ENCODE measurements at regions not wholly inside any gene's neighbourhood (a gene's known extent, or its start where the extent isn't known, plus 50 kb on each side); places are given as distances from the start of the nearest gene placed in this dataset.
A peak's percentile ranks its signal among the peaks of the same experiment; 100 is the strongest.

GRCh38 chr13:110034031-110034549 is 247.7 kb upstream of the IRS2 start:
- Mint-ChIP-seq H3K36me3 (no peaks in the 10 kb centered on the region), H3K4me3 (no peak overlapping the region), H3K9me3 (peaks cover 0 to under 1% (median 0%) of the 10 kb centered on the region in 7 donors), H3K27ac (peak overlapping the region in 1 of 6 donors; percentile 39), H3K27me3 (no peaks in the 10 kb centered on the region), H3K4me1 (no peaks in the 10 kb centered on the region)
- DNase-seq (no peak), ATAC-seq (ENCODE audit: low read depth in 2 of 2) (no peak)

- DNase-seq (no peak), ATAC-seq (ENCODE audit: low read depth in 2 of 2) (no peak)
- Mint-ChIP-seq H3K27me3 (no peaks in the 10 kb centered on the region), H3K4me1 (no peaks in the 10 kb centered on the region), H3K4me3 (no peak overlapping the region), H3K36me3 (no peaks in the 10 kb centered on the region), H3K27ac (no peak overlapping the region), H3K9me3 (no peaks in the 10 kb centered on the region)
Measured at GRCh38 chr13:110032969-110033368, 246.6 kb upstream of the IRS2 start.

- H3K27ac Mint-ChIP-seq, result no peak overlapping the region
- no peaks in the 10 kb centered on the region for H3K27me3 Mint-ChIP-seq
- no peaks in the 10 kb centered on the region for H3K9me3 Mint-ChIP-seq
- no peaks in the 10 kb centered on the region for H3K4me1 Mint-ChIP-seq
- DNase-seq, result no peak
- no peak for ATAC-seq (ENCODE audit: low read depth in 2 of 2)
- H3K36me3 Mint-ChIP-seq, result no peaks in the 10 kb centered on the region
- no peak overlapping the region for H3K4me3 Mint-ChIP-seq
Measured at GRCh38 chr13:110030394-110030928, 244.1 kb upstream of the IRS2 start.

- ATAC-seq (ENCODE audit: low read depth in 2 of 2) (no peak), DNase-seq (no peak)
- H3K4me3 Mint-ChIP-seq, result no peak overlapping the region
- no peaks in the 10 kb centered on the region for H3K9me3 Mint-ChIP-seq
- no peaks in the 10 kb centered on the region for H3K36me3 Mint-ChIP-seq
- peaks cover 0 to 11% (median 0%) of the 10 kb centered on the region in 3 donors for H3K4me1 Mint-ChIP-seq
- no peaks in the 10 kb centered on the region for H3K27me3 Mint-ChIP-seq
- H3K27ac Mint-ChIP-seq, result peak overlapping the region in 1 of 6 donors; percentile 59
Measured at GRCh38 chr13:110028838-110029621, 242.6 kb upstream of the IRS2 start.

GRCh38 chr13:110028311-110028710 is 241.9 kb upstream of the IRS2 start:
- Mint-ChIP-seq H3K27ac (no peak overlapping the region), H3K36me3 (no peaks in the 10 kb centered on the region), H3K9me3 (no peaks in the 10 kb centered on the region), H3K4me1 (peaks cover 0 to 11% (median 0%) of the 10 kb centered on the region in 3 donors), H3K4me3 (no peak overlapping the region), H3K27me3 (no peaks in the 10 kb centered on the region)
- DNase-seq (no peak), ATAC-seq (ENCODE audit: low read depth in 2 of 2) (no peak)

- Mint-ChIP-seq H3K4me3 (no peak overlapping the region), H3K4me1 (peaks cover 0 to 11% (median 0%) of the 10 kb centered on the region in 3 donors), H3K27ac (no peak overlapping the region), H3K36me3 (no peaks in the 10 kb centered on the region), H3K27me3 (no peaks in the 10 kb centered on the region), H3K9me3 (no peaks in the 10 kb centered on the region)
- DNase-seq, result no peak
- ATAC-seq (ENCODE audit: low read depth in 2 of 2), result no peak
Measured at GRCh38 chr13:110027470-110028240, 241.3 kb upstream of the IRS2 start.

- Mint-ChIP-seq H3K4me1 (peaks cover 0 to 11% (median 0%) of the 10 kb centered on the region in 3 donors), H3K9me3 (peaks cover 0 to 7% (median 0%) of the 10 kb centered on the region in 7 donors), H3K4me3 (no peak overlapping the region), H3K36me3 (no peaks in the 10 kb centered on the region), H3K27me3 (no peaks in the 10 kb centered on the region), H3K27ac (no peak overlapping the region)
- DNase-seq (no peak), ATAC-seq (ENCODE audit: low read depth in 2 of 2) (no peak)
Measured at GRCh38 chr13:110024645-110024980, 238.2 kb upstream of the IRS2 start.

GRCh38 chr13:110023729-110024644 is 237.6 kb upstream of the IRS2 start:
- no peak overlapping the region for H3K4me3 Mint-ChIP-seq
- peaks cover 0 to 11% (median 0%) of the 10 kb centered on the region in 3 donors for H3K4me1 Mint-ChIP-seq
- H3K27me3 Mint-ChIP-seq, result no peaks in the 10 kb centered on the region
- DNase-seq (no peak), ATAC-seq (ENCODE audit: low read depth in 2 of 2) (no peak)
- H3K9me3 Mint-ChIP-seq, result peaks cover 0 to 7% (median 0%) of the 10 kb centered on the region in 7 donors
- no peaks in the 10 kb centered on the region for H3K36me3 Mint-ChIP-seq
- H3K27ac Mint-ChIP-seq, result no peak overlapping the region

- DNase-seq (no peak), ATAC-seq (ENCODE audit: low read depth in 2 of 2) (no peak)
- H3K4me1 Mint-ChIP-seq, result no peaks in the 10 kb centered on the region
- H3K9me3 Mint-ChIP-seq, result peaks cover 0 to 7% (median 0%) of the 10 kb centered on the region in 7 donors
- H3K4me3 Mint-ChIP-seq, result no peak overlapping the region
- H3K27ac Mint-ChIP-seq, result no peak overlapping the region
- H3K27me3 Mint-ChIP-seq, result no peaks in the 10 kb centered on the region
- no peaks in the 10 kb centered on the region for H3K36me3 Mint-ChIP-seq
Measured at GRCh38 chr13:110018009-110018408, 231.6 kb upstream of the IRS2 start.

GRCh38 chr13:110017379-110017778 is 231.0 kb upstream of the IRS2 start:
- H3K4me1 Mint-ChIP-seq, result no peaks in the 10 kb centered on the region
- DNase-seq, result no peak
- no peaks in the 10 kb centered on the region for H3K27me3 Mint-ChIP-seq
- peaks cover 0 to 7% (median 0%) of the 10 kb centered on the region in 7 donors for H3K9me3 Mint-ChIP-seq
- H3K4me3 Mint-ChIP-seq, result no peak overlapping the region
- H3K36me3 Mint-ChIP-seq, result no peaks in the 10 kb centered on the region
- no peak overlapping the region for H3K27ac Mint-ChIP-seq
- no peak for ATAC-seq (ENCODE audit: low read depth in 2 of 2)

- ATAC-seq (ENCODE audit: low read depth in 2 of 2) (no peak), DNase-seq (no peak)
- Mint-ChIP-seq H3K36me3 (no peaks in the 10 kb centered on the region), H3K9me3 (peaks cover 0 to 7% (median 0%) of the 10 kb centered on the region in 7 donors), H3K4me1 (no peaks in the 10 kb centered on the region), H3K4me3 (no peak overlapping the region), H3K27ac (no peak overlapping the region), H3K27me3 (no peaks in the 10 kb centered on the region)
Measured at GRCh38 chr13:110015253-110015652, 228.9 kb upstream of the IRS2 start.

GRCh38 chr13:110014719-110015118 is 228.3 kb upstream of the IRS2 start:
- Mint-ChIP-seq H3K27ac (no peak overlapping the region), H3K9me3 (peaks cover 0 to 2% (median 0%) of the 10 kb centered on the region in 7 donors), H3K4me1 (no peaks in the 10 kb centered on the region), H3K27me3 (no peaks in the 10 kb centered on the region), H3K36me3 (no peaks in the 10 kb centered on the region), H3K4me3 (no peak overlapping the region)
- ATAC-seq (ENCODE audit: low read depth in 2 of 2) (no peak), DNase-seq (no peak)

GRCh38 chr13:110012102-110012739 is 225.8 kb upstream of the IRS2 start:
- DNase-seq (no peak), ATAC-seq (ENCODE audit: low read depth in 2 of 2) (no peak)
- Mint-ChIP-seq H3K27me3 (no peaks in the 10 kb centered on the region), H3K27ac (no peak overlapping the region), H3K36me3 (no peaks in the 10 kb centered on the region), H3K4me3 (no peak overlapping the region), H3K4me1 (no peaks in the 10 kb centered on the region), H3K9me3 (no peaks in the 10 kb centered on the region)
